ENCODE measurements at regions not wholly inside any gene's neighbourhood (a gene's known extent, or its start where the extent isn't known, plus 50 kb on each side); places are given as distances from the start of the nearest gene placed in this dataset.
"Not testable (repeated sequence)": the region's sequence is repeated elsewhere in the genome, so short reads cannot be mapped to it uniquely, and the experiment has no call there.

DNA sequence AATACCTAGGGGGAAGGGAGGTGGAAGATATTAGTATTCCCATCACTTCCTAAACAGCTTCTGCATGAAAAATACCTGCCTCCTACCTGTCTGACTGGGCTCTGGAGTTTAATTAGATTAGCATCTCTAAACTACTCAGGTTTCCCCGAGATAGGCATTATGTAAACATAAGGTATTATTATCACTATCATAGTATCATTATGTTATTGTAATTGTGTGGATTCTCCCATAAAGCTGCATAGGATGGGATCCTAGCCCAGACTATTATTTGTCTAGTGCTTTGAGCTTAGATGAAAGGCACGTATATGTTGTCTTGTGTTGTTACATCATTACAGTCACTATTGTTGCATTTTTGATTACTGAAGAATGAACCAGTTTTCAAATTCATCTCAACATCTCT, 115.2 kb upstream of the SOX21 start:
- no peak for DNase-seq (ENCODE audit: low spot score in 2 of 2)
- peaks cover 50% of the 10 kb centered on the region for H3K4me1 ChIP-seq
- in situ Hi-C loops (cut with MboI; ENCODE audit: low sequenced_read_pairs), result loop anchor here (10.0 kb wide), 1 partner anchor 113 kb away; the partner anchor contains the start of gene SOX21
- H3K4me3 ChIP-seq, result no peak overlapping the region
- no peaks in the 10 kb centered on the region for H3K27me3 ChIP-seq (ENCODE audit: low read depth)
- H3K36me3 ChIP-seq (replicated peaks), result no peaks in the 10 kb centered on the region
- no peaks in the 10 kb centered on the region for H3K9me3 ChIP-seq

DNA sequence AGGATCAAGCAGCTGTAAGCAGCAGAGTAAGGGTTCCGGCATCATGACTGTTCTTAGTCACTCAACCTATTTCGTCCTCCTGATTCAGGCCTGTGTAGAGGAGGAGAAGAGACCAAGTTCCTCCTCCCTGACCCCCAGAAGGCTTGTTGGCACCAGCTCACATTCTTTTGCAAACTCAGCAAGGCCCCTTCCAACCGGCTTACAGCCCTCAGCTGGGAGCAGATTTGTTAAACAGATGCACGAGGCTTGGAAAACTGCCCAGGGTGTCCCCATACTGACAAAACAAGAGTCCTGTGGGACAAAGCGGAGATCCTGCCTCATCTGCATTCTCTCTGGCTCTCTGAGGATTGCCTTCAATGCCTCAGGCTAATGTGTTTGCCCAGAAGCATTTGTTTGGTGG, 113.2 kb upstream of the SOX21 start:
- H3K4me3 ChIP-seq, result no peak overlapping the region
- no peaks in the 10 kb centered on the region for H3K27me3 ChIP-seq (ENCODE audit: low read depth)
- no peaks in the 10 kb centered on the region for H3K36me3 ChIP-seq (replicated peaks)
- no peaks in the 10 kb centered on the region for H3K9me3 ChIP-seq
- H3K4me1 ChIP-seq, result peaks cover 43% of the 10 kb centered on the region
- DNase-seq (ENCODE audit: low spot score in 2 of 2), result peak; percentile 95 to 96
- in situ Hi-C loops (cut with MboI; ENCODE audit: low sequenced_read_pairs), result loop anchor here (10.0 kb wide), 1 partner anchor 111 kb away; the partner anchor contains the start of gene SOX21

- Histone ChIP-seq H3K27me3 (ENCODE audit: low read depth) (no peaks in the 10 kb centered on the region), H3K36me3 (replicated peaks) (no peaks in the 10 kb centered on the region), H3K4me1 (peaks cover 39% of the 10 kb centered on the region), H3K4me3 (no peak overlapping the region), H3K9me3 (no peaks in the 10 kb centered on the region)
- DNase-seq (ENCODE audit: low spot score in 2 of 2), result no peak
- in situ Hi-C loops (cut with MboI; ENCODE audit: low sequenced_read_pairs), result loop anchor here (10.0 kb wide), 1 partner anchor 110 kb away; the partner anchor contains the start of gene SOX21
Measured at GRCh38 chr13:94824601-94825000, 112.3 kb upstream of the SOX21 start.

- Histone ChIP-seq H3K9me3 (no peaks in the 10 kb centered on the region), H3K4me1 (peaks cover 25% of the 10 kb centered on the region), H3K27me3 (ENCODE audit: low read depth) (peaks cover 4% of the 10 kb centered on the region), H3K4me3 (no peak overlapping the region), H3K36me3 (replicated peaks) (no peaks in the 10 kb centered on the region)
- in situ Hi-C loops (cut with MboI; ENCODE audit: low sequenced_read_pairs), result loop anchor here (10.0 kb wide), 1 partner anchor 108 kb away; the partner anchor contains the start of gene SOX21
- DNase-seq (ENCODE audit: low spot score in 2 of 2), result peak in 1 of 2 experiments; percentile 61
Measured at GRCh38 chr13:94822356-94822755, 110.0 kb upstream of the SOX21 start.

GRCh38 chr13:94816256-94816655, 103.9 kb upstream of the SOX21 start:
- no peak for DNase-seq (ENCODE audit: low spot score in 2 of 2)
- Histone ChIP-seq H3K36me3 (replicated peaks) (no peaks in the 10 kb centered on the region), H3K4me3 (no peak overlapping the region), H3K9me3 (no peaks in the 10 kb centered on the region), H3K27me3 (ENCODE audit: low read depth) (peaks cover 4% of the 10 kb centered on the region), H3K4me1 (peaks cover 26% of the 10 kb centered on the region)
- in situ Hi-C loops (cut with MboI; ENCODE audit: low sequenced_read_pairs), result no loop called here

DNA sequence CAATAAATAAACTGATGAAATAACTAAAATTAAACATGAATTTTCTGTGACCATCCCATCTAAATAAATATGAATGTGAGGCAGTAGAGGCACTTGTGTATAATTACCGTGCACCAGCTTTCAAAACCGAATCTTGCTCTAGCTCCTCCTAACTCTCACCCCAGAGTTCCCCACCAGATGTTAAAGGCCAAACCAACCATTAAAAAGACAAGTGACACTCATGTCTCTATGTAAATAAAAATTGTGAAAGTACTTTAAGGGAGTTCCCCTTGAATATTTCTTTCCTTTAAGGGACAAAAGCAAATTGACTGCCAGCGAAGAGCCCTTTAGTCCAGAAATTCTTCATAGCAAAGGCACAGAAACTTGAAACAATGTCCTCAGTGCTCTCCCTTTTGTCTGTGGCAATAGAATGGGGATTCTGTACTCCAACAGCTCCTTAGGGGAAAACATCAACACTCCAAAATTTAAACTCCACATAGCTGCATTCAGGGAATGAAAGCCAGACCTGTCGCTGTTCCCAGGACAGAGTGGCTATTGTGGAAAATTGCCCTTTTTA, 101.7 kb upstream of the SOX21 start:
- in situ Hi-C loops (cut with MboI; ENCODE audit: low sequenced_read_pairs), result no loop called here
- H3K9me3 ChIP-seq, result no peaks in the 10 kb centered on the region
- peaks cover 4% of the 10 kb centered on the region for H3K27me3 ChIP-seq (ENCODE audit: low read depth)
- DNase-seq (ENCODE audit: low spot score in 2 of 2), result peak; percentile 37 to 91
- no peak overlapping the region for H3K4me3 ChIP-seq
- H3K4me1 ChIP-seq, result peaks cover 26% of the 10 kb centered on the region
- H3K36me3 ChIP-seq (replicated peaks), result no peaks in the 10 kb centered on the region

DNA sequence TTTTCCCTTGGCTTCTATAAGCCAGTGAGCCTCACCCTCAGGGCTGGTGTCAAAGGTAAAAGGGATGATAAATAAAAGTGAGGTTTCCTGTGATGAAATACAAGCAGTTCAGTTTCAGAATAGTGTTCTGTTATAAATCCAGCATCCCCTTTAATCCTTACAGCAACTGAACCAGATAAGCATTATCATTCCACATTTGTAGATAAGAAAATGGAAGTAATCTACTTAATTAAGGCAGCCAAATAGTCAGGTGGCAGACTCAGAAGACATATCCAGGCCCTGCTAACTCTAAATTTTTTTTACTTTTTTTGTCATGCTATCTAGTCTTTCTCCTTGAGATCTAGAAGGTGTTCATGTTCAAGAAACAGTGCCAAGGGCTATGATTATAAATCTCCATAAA, 99.4 kb upstream of the SOX21 start:
- Histone ChIP-seq H3K9me3 (no peaks in the 10 kb centered on the region), H3K4me1 (peaks cover 26% of the 10 kb centered on the region), H3K36me3 (replicated peaks) (no peaks in the 10 kb centered on the region), H3K27me3 (ENCODE audit: low read depth) (no peaks in the 10 kb centered on the region), H3K4me3 (no peak overlapping the region)
- in situ Hi-C loops (cut with MboI; ENCODE audit: low sequenced_read_pairs), result no loop called here
- peak in 1 of 2 experiments; percentile 79 for DNase-seq (ENCODE audit: low spot score in 2 of 2)

DNA sequence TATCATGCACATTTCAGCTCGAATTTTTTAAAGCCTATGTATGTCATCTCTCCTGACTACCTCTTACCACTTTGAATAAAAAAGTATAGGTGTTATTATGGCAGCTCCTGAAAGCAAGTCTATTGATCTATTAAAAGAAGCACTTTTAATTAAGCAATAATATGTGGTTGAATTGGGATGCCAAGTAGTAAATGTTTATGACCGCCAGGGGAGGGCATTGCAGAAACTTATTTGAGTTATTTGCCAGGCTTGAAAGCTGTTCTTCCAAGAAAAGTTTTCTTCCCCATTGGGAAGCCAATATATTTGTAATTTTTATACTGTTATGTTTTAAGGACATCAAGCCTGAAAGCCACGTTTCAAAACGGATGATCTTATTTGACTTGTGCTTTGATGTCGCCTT, 88.1 kb upstream of the SOX21 start:
- no peaks in the 10 kb centered on the region for H3K4me1 ChIP-seq
- in situ Hi-C loops (cut with MboI; ENCODE audit: low sequenced_read_pairs), result no loop called here
- H3K27me3 ChIP-seq (ENCODE audit: low read depth), result no peaks in the 10 kb centered on the region
- H3K9me3 ChIP-seq, result no peaks in the 10 kb centered on the region
- no peak for DNase-seq (ENCODE audit: low spot score in 2 of 2)
- no peak overlapping the region for H3K4me3 ChIP-seq
- no peaks in the 10 kb centered on the region for H3K36me3 ChIP-seq (replicated peaks)

DNA sequence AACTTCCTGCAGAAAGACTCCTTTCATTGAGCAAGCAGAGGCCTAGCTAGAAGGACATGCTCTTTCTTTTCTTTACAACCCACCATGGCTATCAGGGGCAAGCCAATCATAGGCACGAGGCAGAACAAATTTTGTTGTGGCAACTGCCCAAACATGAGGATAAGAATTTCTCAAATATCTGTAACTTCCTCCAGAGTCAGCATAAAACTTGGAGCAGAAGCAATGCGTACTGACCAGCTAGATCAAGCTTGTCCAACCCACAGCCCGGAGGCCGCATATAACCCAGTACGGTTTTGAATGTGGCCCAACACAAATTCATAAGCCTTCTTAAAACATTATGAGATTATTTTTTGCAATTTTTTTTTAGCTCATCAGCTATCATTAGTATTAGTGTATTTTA, 87.0 kb upstream of the SOX21 start:
- Histone ChIP-seq H3K9me3 (no peaks in the 10 kb centered on the region), H3K36me3 (replicated peaks) (no peaks in the 10 kb centered on the region), H3K27me3 (ENCODE audit: low read depth) (no peaks in the 10 kb centered on the region), H3K4me1 (no peaks in the 10 kb centered on the region), H3K4me3 (no peak overlapping the region)
- no peak for DNase-seq (ENCODE audit: low spot score in 2 of 2)
- in situ Hi-C loops (cut with MboI; ENCODE audit: low sequenced_read_pairs), result no loop called here

GRCh38 chr13:94798738-94799137, 86.4 kb upstream of the SOX21 start:
- H3K27me3 ChIP-seq (ENCODE audit: low read depth), result no peaks in the 10 kb centered on the region

DNA sequence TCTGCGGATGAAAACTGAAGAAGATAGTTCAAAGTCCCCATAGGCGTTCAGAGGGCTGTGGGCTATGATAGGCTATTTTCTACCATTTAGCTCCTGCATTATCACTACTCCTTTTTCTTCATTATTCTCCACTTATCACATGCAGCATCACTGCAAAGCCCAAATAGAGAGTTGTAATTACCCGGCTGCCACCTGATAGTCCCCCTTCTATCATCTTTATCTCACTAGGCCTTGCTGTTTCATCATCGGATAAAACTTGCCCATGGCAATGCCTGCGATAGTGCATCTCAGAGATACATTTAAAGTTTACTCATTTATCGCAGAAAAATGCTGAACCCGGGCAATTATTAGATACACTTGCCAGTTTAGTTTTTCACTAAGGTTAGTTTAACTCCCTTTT, 82.9 kb upstream of the SOX21 start:
- in situ Hi-C loops (cut with MboI; ENCODE audit: low sequenced_read_pairs), result no loop called here
- Histone ChIP-seq H3K36me3 (replicated peaks) (no peaks in the 10 kb centered on the region), H3K9me3 (no peaks in the 10 kb centered on the region), H3K4me3 (no peak overlapping the region), H3K27me3 (ENCODE audit: low read depth) (no peaks in the 10 kb centered on the region), H3K4me1 (no peaks in the 10 kb centered on the region)
- DNase-seq (ENCODE audit: low spot score in 2 of 2), result no peak

More at GRCh38 chr13:94798738-94799137, 86.4 kb upstream of the SOX21 start:
- no peaks in the 10 kb centered on the region for H3K4me1 ChIP-seq
- no peak for DNase-seq (ENCODE audit: low spot score in 2 of 2)
- in situ Hi-C loops (cut with MboI; ENCODE audit: low sequenced_read_pairs), result no loop called here
- H3K9me3 ChIP-seq, result no peaks in the 10 kb centered on the region
- H3K4me3 ChIP-seq, result no peak overlapping the region
- H3K36me3 ChIP-seq (replicated peaks), result no peaks in the 10 kb centered on the region

DNA sequence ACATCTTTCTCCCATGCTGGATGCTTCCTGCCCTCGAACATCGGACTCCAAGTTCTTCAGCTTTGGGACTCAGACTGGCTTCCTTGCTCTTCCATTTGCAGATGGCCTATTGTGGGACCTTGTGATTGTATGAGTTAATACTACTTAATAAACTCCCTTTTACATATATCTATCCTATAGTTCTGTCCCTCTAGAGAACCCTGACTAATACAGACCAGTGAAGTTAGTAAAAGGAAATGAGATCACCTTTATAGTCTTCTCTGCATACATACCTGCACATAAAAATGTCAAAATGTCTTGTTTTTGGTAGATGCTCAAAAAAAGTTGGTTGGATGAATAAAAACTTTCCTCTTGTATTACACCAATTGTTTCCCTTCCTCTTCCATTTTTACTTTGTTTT, 73.9 kb upstream of the SOX21 start:
- DNase-seq (ENCODE audit: low spot score in 2 of 2); H3K27me3 ChIP-seq (ENCODE audit: low read depth); H3K4me1 ChIP-seq; H3K36me3 ChIP-seq (replicated peaks); H3K4me3 ChIP-seq; in situ Hi-C loops (cut with MboI; ENCODE audit: low sequenced_read_pairs); H3K9me3 ChIP-seq: not testable (repeated sequence)

GRCh38 chr13:94784066-94784465, 71.7 kb upstream of the SOX21 start:
- Histone ChIP-seq H3K36me3 (replicated peaks) (no peaks in the 10 kb centered on the region), H3K4me3 (no peak overlapping the region), H3K9me3 (no peaks in the 10 kb centered on the region), H3K27me3 (ENCODE audit: low read depth) (no peaks in the 10 kb centered on the region), H3K4me1 (no peaks in the 10 kb centered on the region)
- in situ Hi-C loops (cut with MboI; ENCODE audit: low sequenced_read_pairs), result no loop called here
- DNase-seq (ENCODE audit: low spot score in 2 of 2), result no peak

DNA sequence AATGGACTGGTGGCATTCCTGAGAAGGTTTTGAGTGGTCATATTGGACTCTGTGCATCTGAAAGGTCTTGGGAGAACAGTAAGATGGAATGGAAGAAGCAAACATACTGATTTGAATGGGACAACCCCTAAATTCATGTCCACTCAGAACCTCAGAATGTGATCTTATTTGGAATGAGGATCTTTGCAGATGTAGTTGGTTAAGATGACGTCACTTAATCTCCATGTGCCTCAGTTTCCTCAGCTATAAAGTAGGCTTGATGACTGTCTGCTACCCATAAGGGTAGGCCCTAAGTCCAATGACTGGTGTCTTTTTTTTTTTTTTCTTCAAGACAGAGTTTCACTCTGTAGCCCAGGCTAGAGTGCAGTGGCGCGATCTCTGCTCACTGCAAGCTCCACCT, 71.1 kb upstream of the SOX21 start:
- no peak overlapping the region for H3K4me3 ChIP-seq
- no peaks in the 10 kb centered on the region for H3K36me3 ChIP-seq (replicated peaks)
- no peaks in the 10 kb centered on the region; the same call in 1 of the 2 replicates for H3K27me3 ChIP-seq (ENCODE audit: low read depth)
- in situ Hi-C loops (cut with MboI; ENCODE audit: low sequenced_read_pairs), result no loop called here
- no peak for DNase-seq (ENCODE audit: low spot score in 2 of 2)
- no peaks in the 10 kb centered on the region for H3K4me1 ChIP-seq
- no peaks in the 10 kb centered on the region for H3K9me3 ChIP-seq

DNA sequence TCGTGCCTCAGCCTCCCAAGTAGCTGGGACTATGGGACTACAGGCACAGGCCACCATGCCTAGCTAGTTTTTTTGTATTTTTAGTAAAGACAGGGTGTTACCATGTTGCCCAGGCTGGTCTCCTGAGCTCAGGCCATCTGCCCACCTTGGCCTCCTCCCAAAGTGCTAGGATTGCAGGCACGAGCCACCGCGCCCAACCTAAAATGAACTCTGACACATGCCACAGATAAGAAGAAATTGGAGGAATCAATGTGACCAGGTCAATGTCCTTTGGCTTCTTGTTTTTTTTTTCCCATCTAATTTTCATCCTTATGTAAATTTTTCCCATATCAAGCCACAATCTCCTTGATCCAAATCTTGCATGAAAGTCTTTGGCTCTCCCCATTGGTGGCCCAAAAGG, 68.1 kb upstream of the SOX21 start:
- no peaks in the 10 kb centered on the region for H3K36me3 ChIP-seq (replicated peaks)
- peaks cover 13% of the 10 kb centered on the region for H3K4me1 ChIP-seq
- H3K4me3 ChIP-seq, result no peak overlapping the region
- in situ Hi-C loops (cut with MboI; ENCODE audit: low sequenced_read_pairs), result no loop called here
- no peaks in the 10 kb centered on the region; the same call in 1 of the 2 replicates for H3K27me3 ChIP-seq (ENCODE audit: low read depth)
- no peaks in the 10 kb centered on the region for H3K9me3 ChIP-seq
- DNase-seq (ENCODE audit: low spot score in 2 of 2), result no peak

Data from HAP-1 (cell line).